Lung (tissue), 9 donors: ENCODE measurements at regions not wholly inside any gene's neighbourhood (a gene's known extent, or its start where the extent isn't known, plus 50 kb on each side); places are given as distances from the start of the nearest gene placed in this dataset.
A peak's percentile ranks its signal among the peaks of the same experiment; 100 is the strongest.
"Not testable (repeated sequence)": the region's sequence is repeated elsewhere in the genome, so short reads cannot be mapped to it uniquely, and the experiment has no call there.

Source experiments
- ATAC-seq: fragments of 200-7000 bp; cut with Tn5 transposase; one replicate; pipeline ENCODE4 v1.9.1; 2020; ENCODE audit warnings: moderate number of reproducible peaks; ENCODE audit not compliant: insufficient read depth, low FRiP score
- DNase-seq, 3 donors: peaks; one replicate each; pipeline ENCODE4 v3.0.0-alpha.2; 2013 to 2017
- H3K27ac ChIP-seq, 2 donors: one replicate each; pipeline ENCODE4 v1.5.1; 2013; ENCODE audit warnings: mild to moderate bottlenecking in 2 of 2, moderate library complexity in 2 of 2, control low read depth in 1 of 2, inconsistent platforms in 1 of 2, low read depth in 1 of 2, low read length in 1 of 2
- H3K27me3 ChIP-seq, 3 donors: one replicate each; pipeline ENCODE4 v1.5.1; 2013; ENCODE audit warnings: low read length in 2 of 3; ENCODE audit not compliant: control insufficient read depth in 3 of 3, insufficient read depth in 3 of 3
- H3K36me3 ChIP-seq, 4 donors: one replicate each; pipeline ENCODE4 v1.5.1; 2013; ENCODE audit warnings: low read length in 4 of 4, mild to moderate bottlenecking in 1 of 4, moderate library complexity in 1 of 4; ENCODE audit not compliant: control insufficient read depth in 4 of 4, insufficient read depth in 4 of 4
- H3K4me1 ChIP-seq, 5 donors: one replicate each; pipeline ENCODE4 v1.5.1; 2013; ENCODE audit warnings: low read length in 5 of 5, mild to moderate bottlenecking in 2 of 5, moderate library complexity in 1 of 5; ENCODE audit not compliant: control insufficient read depth in 5 of 5, insufficient read depth in 5 of 5
- H3K4me3 ChIP-seq: one replicate; pipeline ENCODE4 v1.5.1; 2013; ENCODE audit warnings: mild to moderate bottlenecking, control low read depth, moderate library complexity
- H3K9ac ChIP-seq, 2 donors: one replicate each; pipeline ENCODE4 v1.5.1; 2013; ENCODE audit warnings: low read length in 2 of 2, control low read depth in 1 of 2; ENCODE audit not compliant: insufficient read depth in 1 of 2
- H3K9me3 ChIP-seq, 4 donors: one replicate each; pipeline ENCODE4 v1.5.1; 2013; ENCODE audit warnings: low read length in 3 of 4, mild to moderate bottlenecking in 1 of 4, moderate library complexity in 1 of 4; ENCODE audit not compliant: control insufficient read depth in 4 of 4, insufficient read depth in 3 of 4
- WGBS, 2 donors: extraction: QIAGEN DNeasy Blood & Tissue Kit; methylation state at CpG; one replicate each; pipeline ENCODE4 v1.1.7; 2013; 5-methylcytosine and 5-hydroxymethylcytosine counted together
- donor health status: Bipolar disorder and iron deficiency.
- donor health status: healthy.
- donor health status: DM: yes; HTN: yes; CAD: no.

DNA sequence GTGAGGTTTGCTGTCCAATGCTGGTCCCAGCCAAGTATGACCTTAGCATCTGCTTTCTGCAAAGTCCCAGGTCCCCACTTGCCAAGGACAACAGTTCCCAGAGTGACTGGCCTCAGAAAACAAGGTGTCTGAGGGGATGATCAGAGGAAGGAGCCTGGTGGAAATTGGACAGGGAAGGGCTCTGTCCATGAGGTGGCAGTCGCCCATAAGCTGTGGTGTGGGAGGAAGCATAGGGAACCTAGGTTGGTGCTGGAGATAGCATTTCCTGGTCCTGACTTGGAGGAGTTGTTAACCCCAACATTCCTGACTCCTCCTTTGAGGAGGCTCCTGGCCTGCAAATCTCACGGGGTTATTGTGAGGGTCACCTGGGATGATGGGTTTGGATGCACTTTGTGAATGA is 77.8 kb downstream of the LIMS4 start:
- H3K4me1 ChIP-seq, H3K27me3 ChIP-seq, H3K9ac ChIP-seq, DNase-seq, H3K4me3 ChIP-seq, H3K36me3 ChIP-seq, H3K9me3 ChIP-seq, H3K27ac ChIP-seq: not testable (repeated sequence)
- WGBS, 2 donors: 81 to 100% methylated on average over 1 of the region's 2 CpGs
- peak; percentile 66 for ATAC-seq

DNA sequence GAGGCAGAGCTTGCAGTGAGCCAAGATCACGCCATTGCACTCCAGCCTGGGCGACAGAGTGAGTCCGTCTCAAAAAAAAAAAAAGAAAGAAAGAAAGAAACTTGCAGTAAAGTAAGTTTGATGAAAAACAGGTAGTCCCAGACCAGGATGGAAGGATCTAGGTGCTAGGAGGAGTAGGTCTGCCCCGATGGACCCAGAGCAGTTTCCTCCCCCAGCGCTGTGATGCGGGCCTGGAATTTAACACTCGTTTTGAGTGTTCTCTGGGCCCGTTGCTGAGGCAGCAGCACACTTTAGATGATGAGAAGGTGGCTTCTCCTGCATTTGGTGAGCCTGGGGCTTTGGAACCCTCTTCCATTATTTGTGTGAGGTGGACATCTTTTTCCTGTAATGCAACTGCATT is 80.2 kb downstream of the LIMS4 start:
- H3K27me3 ChIP-seq, DNase-seq, ATAC-seq, H3K4me3 ChIP-seq, H3K36me3 ChIP-seq, H3K9me3 ChIP-seq, H3K4me1 ChIP-seq, H3K9ac ChIP-seq, H3K27ac ChIP-seq: not testable (repeated sequence)
- WGBS, 2 donors: 93% methylated on average over 6 to 8 of the region's 8 CpGs

DNA sequence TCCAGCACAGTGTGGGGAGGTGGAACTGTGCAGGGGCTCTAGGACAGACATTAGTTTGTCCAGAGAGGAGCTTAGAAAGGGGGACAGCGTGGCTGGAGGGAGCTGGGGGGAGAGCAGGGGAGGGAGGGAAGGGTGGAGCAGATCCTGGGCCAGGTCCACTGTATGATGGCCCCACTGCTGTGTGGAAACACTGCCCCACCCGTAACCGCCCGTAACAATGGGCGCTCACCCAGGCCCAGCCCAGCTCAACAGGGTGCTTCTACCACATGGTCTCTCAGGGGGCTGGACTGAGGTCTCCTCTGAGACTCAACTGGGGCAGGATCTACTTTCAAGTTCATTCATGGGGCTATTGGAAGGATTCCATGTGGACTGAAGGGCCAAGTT is 81.6 kb downstream of the LIMS4 start:
- H3K36me3 ChIP-seq, H3K9ac ChIP-seq, H3K9me3 ChIP-seq, H3K27me3 ChIP-seq, DNase-seq, ATAC-seq, H3K4me3 ChIP-seq, H3K4me1 ChIP-seq, H3K27ac ChIP-seq: not testable (repeated sequence)
- WGBS, 2 donors: 100% methylated on average over 4 of the region's 5 CpGs; no CpG with 5 or more reads in 1 of the 2 donors

DNA sequence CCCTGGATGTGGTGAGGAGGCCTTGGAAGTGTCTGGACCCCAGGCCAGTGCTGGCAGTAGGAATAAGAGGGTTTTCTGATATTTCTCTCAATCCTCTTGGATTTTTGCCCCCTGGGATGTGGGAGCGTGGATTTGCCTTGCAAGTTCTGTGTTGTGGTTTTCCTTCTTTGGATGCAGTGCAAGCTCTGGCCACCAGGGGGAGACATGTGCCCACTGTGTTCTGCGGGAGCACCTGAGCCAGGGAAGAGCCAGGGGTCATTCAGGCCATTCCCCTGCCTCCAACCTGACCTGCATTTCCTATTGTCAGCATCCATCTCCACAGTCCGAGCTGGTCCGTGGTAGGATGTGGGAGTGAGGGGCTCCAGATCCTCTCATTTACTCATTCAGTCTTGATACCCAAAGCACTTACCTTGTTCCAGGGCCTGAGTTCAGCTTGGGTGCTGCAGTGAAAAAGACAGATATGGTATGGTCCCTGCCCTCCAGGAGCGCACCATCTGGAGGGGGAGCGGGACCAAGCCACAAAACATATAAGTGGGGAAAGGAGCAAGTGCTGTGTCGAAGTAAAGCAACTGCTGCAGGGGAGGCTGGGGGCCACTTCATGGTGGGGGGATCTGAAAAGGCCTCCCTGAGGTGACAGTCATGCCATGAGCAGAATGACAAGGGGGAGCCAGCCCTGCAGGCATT is 82.1 kb downstream of the LIMS4 start:
- not testable (repeated sequence) for H3K27me3 ChIP-seq, H3K4me1 ChIP-seq, H3K9ac ChIP-seq, H3K36me3 ChIP-seq, H3K9me3 ChIP-seq, H3K4me3 ChIP-seq, ATAC-seq, H3K27ac ChIP-seq
- 80 to 86% methylated on average over 4 of the region's 7 CpGs for WGBS, 2 donors
- DNase-seq: peak in 1 of 3 donors; percentile 0

DNA sequence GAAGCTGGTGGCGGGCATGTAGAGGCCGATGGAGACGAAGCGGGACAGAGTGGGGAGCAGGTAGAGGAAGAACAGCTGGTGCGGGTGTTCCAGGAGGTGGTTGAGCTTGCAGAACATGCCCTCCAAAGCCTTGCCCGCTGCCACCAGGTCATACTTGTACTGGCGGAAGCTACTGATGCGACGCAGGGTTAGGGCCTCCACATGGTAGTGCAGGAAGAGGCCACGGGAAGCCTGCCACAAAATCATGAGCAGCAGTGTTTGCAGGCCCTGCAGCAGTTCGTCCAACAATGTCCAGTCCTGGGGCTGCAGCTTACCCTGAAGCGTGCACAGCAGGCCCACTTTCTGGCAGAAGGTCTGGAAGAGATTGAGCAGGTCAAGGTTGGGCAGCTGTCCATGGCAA is 85.6 kb downstream of the LIMS4 start:
- not testable (repeated sequence) for H3K4me3 ChIP-seq, H3K9ac ChIP-seq, ATAC-seq, DNase-seq, H3K27me3 ChIP-seq, H3K27ac ChIP-seq, H3K9me3 ChIP-seq, H3K36me3 ChIP-seq, H3K4me1 ChIP-seq
- 95% methylated on average over 5 to 6 of the region's 12 CpGs for WGBS, 2 donors

DNA sequence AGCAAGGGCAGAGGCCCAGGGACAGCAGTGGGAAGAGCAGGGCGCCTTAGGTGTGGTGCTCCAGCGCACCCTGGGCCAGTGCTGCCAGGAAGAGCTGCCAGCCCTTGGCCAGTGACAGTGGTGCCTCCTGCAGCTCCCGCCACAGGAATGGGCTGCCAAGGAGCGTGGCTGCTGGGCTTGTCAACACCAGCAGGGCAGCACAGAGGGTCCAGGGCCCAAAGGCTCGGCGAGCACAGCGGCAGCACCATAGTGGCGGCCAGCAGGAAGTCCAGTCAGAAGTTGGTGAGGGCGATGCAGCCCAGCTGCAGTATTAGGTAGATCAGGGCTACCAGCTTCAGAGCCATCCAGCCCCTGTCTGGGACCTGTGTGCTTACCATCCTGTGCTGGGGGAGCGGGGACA is 86.1 kb downstream of the LIMS4 start:
- WGBS, 2 donors: 96 to 97% methylated on average over 7 of the region's 10 CpGs
- H3K9me3 ChIP-seq, H3K27ac ChIP-seq, H3K4me3 ChIP-seq, H3K36me3 ChIP-seq, H3K4me1 ChIP-seq, H3K27me3 ChIP-seq, H3K9ac ChIP-seq, DNase-seq, ATAC-seq: not testable (repeated sequence)

DNA sequence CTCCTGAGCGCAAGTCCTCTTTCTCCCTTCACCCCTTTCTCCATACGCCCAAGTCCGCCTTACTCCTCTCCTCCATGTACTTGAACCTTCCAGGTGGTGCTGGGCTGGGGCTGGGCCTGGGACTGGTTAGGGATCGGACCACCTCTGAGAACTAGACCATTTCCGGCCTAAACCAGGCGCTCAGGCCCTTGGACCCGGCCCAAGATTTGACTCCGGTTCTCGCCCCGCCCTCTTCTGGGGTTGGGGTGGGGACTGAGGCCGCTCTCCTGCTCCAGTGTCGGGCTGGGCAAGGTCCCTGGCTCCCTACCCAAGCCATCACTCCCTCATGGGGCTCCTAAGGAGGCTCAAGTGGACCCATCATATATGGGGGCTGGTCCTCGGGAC is 87.9 kb downstream of the LIMS4 start:
- H3K27ac ChIP-seq, H3K4me1 ChIP-seq, H3K27me3 ChIP-seq, H3K36me3 ChIP-seq, H3K4me3 ChIP-seq, H3K9ac ChIP-seq, H3K9me3 ChIP-seq, DNase-seq: not testable (repeated sequence)
- ATAC-seq: peak; percentile 52
- WGBS, 2 donors: no CpG with 5 or more reads among the region's 13 CpGs

DNA sequence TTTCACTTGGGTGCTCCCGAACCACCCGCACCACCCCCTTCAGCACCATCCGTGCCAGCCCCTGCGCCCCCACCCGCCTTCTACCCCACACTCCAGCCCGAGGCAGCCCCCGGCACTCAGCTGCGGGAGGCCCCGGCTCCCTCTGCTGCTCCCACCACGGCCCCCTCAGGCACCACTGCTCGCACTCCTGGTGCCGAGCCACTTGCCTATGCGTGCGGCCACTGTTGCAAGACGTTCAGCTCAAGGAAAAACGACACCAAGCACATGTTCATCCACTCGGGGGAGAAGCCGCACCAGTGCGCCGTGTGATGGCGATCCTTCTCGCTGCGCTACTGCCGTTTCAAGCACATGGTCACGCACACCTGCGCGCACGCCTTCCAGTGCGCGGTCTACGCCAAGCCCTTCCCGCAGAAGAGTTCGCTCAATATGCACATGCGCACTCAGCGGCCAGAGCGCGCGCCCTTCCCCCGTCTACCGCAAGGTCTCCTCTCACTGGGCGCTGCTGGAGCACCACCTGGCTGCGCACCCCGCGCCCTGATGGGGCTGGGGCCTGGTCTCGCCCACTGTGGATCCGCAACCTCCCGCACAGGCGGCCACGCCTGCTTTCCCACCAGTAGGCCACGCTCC is 88.4 kb downstream of the LIMS4 start:
- not testable (repeated sequence) for H3K27ac ChIP-seq, H3K27me3 ChIP-seq, DNase-seq, H3K4me1 ChIP-seq, H3K9me3 ChIP-seq, H3K9ac ChIP-seq, H3K36me3 ChIP-seq, H3K4me3 ChIP-seq
- peak; percentile 81 for ATAC-seq
- no CpG with 5 or more reads among the region's 50 CpGs for WGBS, 2 donors
